Astrocyte (in vitro differentiated cells and primary cell): ENCODE measurements at regions not wholly inside any gene's neighbourhood (a gene's known extent, or its start where the extent isn't known, plus 50 kb on each side); places are given as distances from the start of the nearest gene placed in this dataset.

Experiments used
- DNase-seq: peaks from one replicate; pipeline ENCODE4 v3.0.0-alpha.2; 2010; ENCODE audit warnings: low read depth
- FAIRE-seq: peaks from 2 replicates; lab custom pipeline; 2011; peaks lifted over from hg19 to GRCh38; lab: Jason Lieb, UNC
- H2AFZ ChIP-seq: 2 replicates; pipeline ENCODE4 v1.6.0; 2012; ENCODE audit warnings: low read depth, low read length, inconsistent platforms
- H3K27ac ChIP-seq: 2 replicates; pipeline ENCODE4 v1.5.1; 2011; ENCODE audit warnings: low read depth, low read length, inconsistent platforms
- H3K27me3 ChIP-seq: 2 replicates; pipeline ENCODE4 v1.6.0; 2011; ENCODE audit warnings: low read length, inconsistent platforms; ENCODE audit not compliant: insufficient read depth
- H3K36me3 ChIP-seq: 2 replicates; pipeline ENCODE4 v1.5.1; 2011; ENCODE audit warnings: low read length, inconsistent platforms; ENCODE audit not compliant: insufficient read depth
- H3K4me1 ChIP-seq: 2 replicates; pipeline ENCODE4 v1.5.1; 2011; ENCODE audit warnings: low read length, inconsistent platforms; ENCODE audit not compliant: insufficient read depth
- H3K4me2 ChIP-seq: 2 replicates; pipeline ENCODE4 v1.6.0; 2012; ENCODE audit warnings: low read length, inconsistent platforms
- H3K4me3 ChIP-seq: 2 replicates; pipeline ENCODE4 v1.5.1; 2011; ENCODE audit warnings: low read depth, mild to moderate bottlenecking, low read length, inconsistent platforms; ENCODE audit not compliant: insufficient read depth
- H3K79me2 ChIP-seq: 2 replicates; pipeline ENCODE4 v1.6.0; 2012; ENCODE audit warnings: mild to moderate bottlenecking, low read length, inconsistent platforms; ENCODE audit not compliant: insufficient read depth
- H3K9ac ChIP-seq: 2 replicates; pipeline ENCODE4 v1.6.0; 2012; ENCODE audit warnings: mild to moderate bottlenecking, low read length, inconsistent platforms
- H3K9me3 ChIP-seq: 2 replicates; pipeline ENCODE4 v1.5.1; 2012; ENCODE audit warnings: low read depth, mild to moderate bottlenecking, low read length, inconsistent platforms; ENCODE audit not compliant: insufficient read depth
- H4K20me1 ChIP-seq: 2 replicates; pipeline ENCODE4 v1.6.0; 2012; ENCODE audit warnings: low read length, inconsistent platforms; ENCODE audit not compliant: insufficient read depth
- H3K27ac Mint-ChIP-seq: one replicate; pipeline ENCODE4 v1.8.0; 2021; ENCODE audit warnings: mild to moderate bottlenecking, mixed read lengths; ENCODE audit not compliant: unreplicated experiment
- H3K27me3 Mint-ChIP-seq: one replicate; pipeline ENCODE4 v1.8.0; 2021; ENCODE audit warnings: low read depth, mixed read lengths; ENCODE audit not compliant: unreplicated experiment
- H3K36me3 Mint-ChIP-seq: one replicate; pipeline ENCODE4 v1.8.0; 2021; ENCODE audit warnings: low read depth, mixed read lengths; ENCODE audit not compliant: unreplicated experiment
- H3K4me1 Mint-ChIP-seq: one replicate; pipeline ENCODE4 v1.8.0; 2021; ENCODE audit warnings: low read depth, mixed read lengths; ENCODE audit not compliant: unreplicated experiment
- H3K4me3 Mint-ChIP-seq: one replicate; pipeline ENCODE4 v1.8.0; 2021; ENCODE audit warnings: mild to moderate bottlenecking, moderate library complexity, mixed read lengths; ENCODE audit not compliant: unreplicated experiment
- H3K9me3 Mint-ChIP-seq: one replicate; pipeline ENCODE4 v1.8.0; 2021; ENCODE audit warnings: mild to moderate bottlenecking, mixed read lengths; ENCODE audit not compliant: unreplicated experiment
- CTCF ChIP-seq: IDR thresholded peaks from 2 replicates; pipeline ENCODE4 v1.5.1; 2011; ENCODE audit warnings: low read depth, mild to moderate bottlenecking, inconsistent platforms, low read length, moderate library complexity; ENCODE audit not compliant: insufficient read depth
- EZH2 ChIP-seq: IDR thresholded peaks from 2 replicates; pipeline ENCODE4 v1.6.1; 2012; ENCODE audit warnings: mild to moderate bottlenecking, low read length, inconsistent platforms; ENCODE audit not compliant: insufficient read depth

DNA sequence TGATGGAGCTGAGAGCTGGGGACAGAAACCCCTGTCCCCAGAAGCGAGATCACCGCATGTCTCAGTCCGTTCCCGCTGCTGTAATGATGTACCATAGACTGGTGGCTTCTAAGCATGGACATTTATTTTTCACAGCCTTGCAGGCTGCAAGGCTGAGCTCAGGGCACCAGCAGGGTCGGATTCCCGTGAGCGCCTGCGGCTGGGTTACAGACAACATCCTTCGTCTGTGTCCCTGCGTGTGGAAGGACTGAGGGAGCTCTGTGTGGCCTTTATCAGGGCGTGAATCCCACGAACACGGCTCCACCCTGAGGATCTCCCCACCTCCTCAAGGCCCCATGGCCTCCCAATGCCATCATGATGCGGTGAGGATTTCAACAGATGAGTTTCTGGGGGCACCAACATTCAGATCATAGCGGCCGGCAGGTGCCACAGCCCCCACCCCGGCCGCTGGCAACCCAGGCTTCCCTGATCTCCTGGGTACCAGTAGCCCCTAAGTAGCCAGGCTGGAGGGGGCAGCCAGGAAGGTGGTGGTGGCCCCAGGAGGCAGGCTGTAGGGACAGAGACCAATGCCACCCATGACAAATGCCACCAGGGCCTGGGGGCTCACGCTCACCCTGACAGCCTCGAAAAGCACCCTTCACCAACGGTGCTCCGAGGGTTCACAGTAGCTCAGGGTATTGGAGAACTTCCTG lies 104.4 kb downstream of the CRYAA start:
- TF ChIP-seq CTCF (no peak), EZH2 (no peak)
- Histone ChIP-seq H2AFZ (no peak overlapping the region), H3K4me2 (no peak overlapping the region), H3K27ac (no peak overlapping the region), H3K36me3 (no peaks in the 10 kb centered on the region), H3K79me2 (no peaks in the 10 kb centered on the region), H3K4me3 (no peak overlapping the region), H3K9ac (no peak overlapping the region), H3K4me1 (peaks cover 3% of the 10 kb centered on the region), H3K27me3 (peaks cover 47% of the 10 kb centered on the region), H3K9me3 (no peaks in the 10 kb centered on the region), H4K20me1 (no peaks in the 10 kb centered on the region)
- DNase-seq (no peak), FAIRE-seq (no peak)
- Mint-ChIP-seq H3K4me3 (no peak overlapping the region), H3K36me3 (no peaks in the 10 kb centered on the region), H3K4me1 (no peaks in the 10 kb centered on the region), H3K27ac (no peak overlapping the region), H3K27me3 (peaks cover 56% of the 10 kb centered on the region), H3K9me3 (no peaks in the 10 kb centered on the region)

- DNase-seq = no peak
- no peaks in the 10 kb centered on the region for H3K79me2 ChIP-seq
- no peak overlapping the region for H3K4me3 ChIP-seq
- Mint-ChIP-seq H3K27me3 (peaks cover 52% of the 10 kb centered on the region), H3K4me1 (no peaks in the 10 kb centered on the region), H3K27ac (no peak overlapping the region), H3K4me3 (no peak overlapping the region), H3K36me3 (no peaks in the 10 kb centered on the region), H3K9me3 (no peaks in the 10 kb centered on the region)
- H3K27me3 ChIP-seq = peaks cover 44% of the 10 kb centered on the region
- H3K36me3 ChIP-seq = no peaks in the 10 kb centered on the region
- H3K4me1 ChIP-seq = peaks cover 3% of the 10 kb centered on the region
- TF ChIP-seq CTCF (no peak), EZH2 (no peak)
- no peak overlapping the region for H3K9ac ChIP-seq
- no peak overlapping the region for H2AFZ ChIP-seq
- no peak overlapping the region for H3K4me2 ChIP-seq
- no peak for FAIRE-seq
- H3K9me3 ChIP-seq = no peaks in the 10 kb centered on the region
- no peak overlapping the region for H3K27ac ChIP-seq
- H4K20me1 ChIP-seq = no peaks in the 10 kb centered on the region
These were observed 103.8 kb downstream of the CRYAA start for GRCh38 chr21:43272591-43272990.

DNA sequence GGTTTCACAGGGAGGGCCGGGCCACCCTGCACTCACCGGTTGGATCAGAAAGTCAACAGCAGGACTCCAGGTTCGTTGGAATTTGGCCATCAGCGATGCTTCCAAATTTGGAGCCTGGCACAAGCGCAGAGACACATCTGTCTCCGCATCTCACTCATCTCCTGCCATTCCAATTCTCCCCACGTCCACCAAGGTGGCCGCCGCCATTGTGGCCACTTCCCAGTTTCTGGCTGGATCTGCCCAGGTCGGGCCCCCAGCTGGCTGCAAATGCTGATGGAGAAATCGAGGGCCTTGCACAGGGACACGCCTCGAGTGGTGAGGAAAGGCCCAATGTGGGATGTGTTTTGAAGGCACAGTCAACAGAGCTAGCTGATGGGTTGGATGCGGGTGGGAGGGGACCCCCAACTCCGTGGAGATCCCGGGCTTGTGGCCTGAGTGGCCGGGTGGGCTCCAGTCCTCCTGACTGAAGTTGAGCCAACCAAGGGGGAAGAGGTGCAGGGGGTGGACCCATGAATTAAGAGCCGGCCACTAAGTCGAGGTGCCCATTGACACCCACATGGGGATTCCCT lies 102.7 kb downstream of the CRYAA start:
- TF ChIP-seq CTCF (no peak), EZH2 (no peak)
- no peak for DNase-seq
- H3K4me3 ChIP-seq = no peak overlapping the region
- Mint-ChIP-seq H3K9me3 (no peaks in the 10 kb centered on the region), H3K4me1 (no peaks in the 10 kb centered on the region), H3K4me3 (no peak overlapping the region), H3K27ac (no peak overlapping the region), H3K36me3 (no peaks in the 10 kb centered on the region), H3K27me3 (peaks cover 52% of the 10 kb centered on the region)
- H3K4me2 ChIP-seq = no peak overlapping the region
- no peaks in the 10 kb centered on the region for H4K20me1 ChIP-seq
- H3K9ac ChIP-seq = no peak overlapping the region
- no peak overlapping the region for H2AFZ ChIP-seq
- peaks cover 3% of the 10 kb centered on the region for H3K4me1 ChIP-seq
- no peaks in the 10 kb centered on the region for H3K36me3 ChIP-seq
- H3K79me2 ChIP-seq = no peaks in the 10 kb centered on the region
- peaks cover 34% of the 10 kb centered on the region for H3K27me3 ChIP-seq
- no peaks in the 10 kb centered on the region for H3K9me3 ChIP-seq
- no peak overlapping the region for H3K27ac ChIP-seq
- no peak for FAIRE-seq
